PC-3 (cell line): ENCODE measurements at regions not wholly inside any gene's neighbourhood (a gene's known extent, or its start where the extent isn't known, plus 50 kb on each side); places are given as distances from the start of the nearest gene placed in this dataset.

ENCODE experiments used
- ATAC-seq: fragments of 200-7000 bp; cut with Tn5 transposase; 2 replicates; pipeline ENCODE4 v1.9.1; 2020; ENCODE audit warnings: mild to moderate bottlenecking, moderate library complexity
- BruUV-seq: library from RNA; stranded (reverse); fragments of 400-500 nt; replicated peaks from 2 replicates; lab custom pipeline; 2021; lab: Mats Ljungman, UMichigan
- CTCF ChIA-PET: fragments of 300-600 bp; sonication (Branson Sonifier 250); formaldehyde crosslinking; loops from one replicate; lab custom pipeline; 2022; ENCODE audit warnings: antibody characterized with exemption; lab: Charles Lee
- POLR2A ChIA-PET: fragments of 300-600 bp; sonication (Branson Sonifier 250); formaldehyde crosslinking; loops from one replicate; lab custom pipeline; 2022; ENCODE audit warnings: antibody characterized with exemption; ENCODE audit not compliant: unreplicated experiment; lab: Charles Lee
- DNase-seq: peaks from one replicate; pipeline ENCODE4 v3.0.0-alpha.2; 2015
- H2AFZ ChIP-seq: fragments of 300-600 bp; sonication (generic); 2 replicates; pipeline ENCODE4 v1.6.0; 2016; ENCODE audit warnings: antibody characterized with exemption, low read length
- H3F3A ChIP-seq: fragments of 300-600 bp; sonication (generic); one replicate; pipeline ENCODE4 v1.6.0; 2017; ENCODE audit warnings: antibody characterized with exemption, low read length, control low read depth, mild to moderate bottlenecking; ENCODE audit not compliant: unreplicated experiment
- H3K27ac ChIP-seq: fragments of 300-600 bp; sonication (generic); 2 replicates; pipeline ENCODE4 v1.5.1; 2016; ENCODE audit warnings: mild to moderate bottlenecking, low read length
- H3K27me3 ChIP-seq: fragments of 300-600 bp; sonication (generic); 2 replicates; pipeline ENCODE4 v1.6.1; 2016; ENCODE audit warnings: low read length, mixed read lengths
- H3K36me3 ChIP-seq: fragments of 300-600 bp; sonication (generic); 2 replicates; pipeline ENCODE4 v1.6.1; 2016; ENCODE audit warnings: low read depth, mixed run types, low read length, mixed read lengths
- H3K4me1 ChIP-seq: fragments of 300-600 bp; sonication (generic); 2 replicates; pipeline ENCODE4 v1.5.1; 2016; ENCODE audit warnings: low read length; ENCODE audit not compliant: insufficient read depth
- H3K4me2 ChIP-seq: fragments of 300-600 bp; sonication (generic); 2 replicates; pipeline ENCODE4 v1.6.0; 2016; ENCODE audit warnings: low read length
- H3K4me3 ChIP-seq: fragments of 300-600 bp; sonication (generic); 2 replicates; pipeline ENCODE4 v1.5.1; 2016; ENCODE audit warnings: mild to moderate bottlenecking, low read length, mixed read lengths
- H3K79me2 ChIP-seq: fragments of 300-600 bp; sonication (generic); 2 replicates; pipeline ENCODE4 v1.6.1; 2017; ENCODE audit warnings: low read length, mixed read lengths
- H3K9ac ChIP-seq: fragments of 300-600 bp; sonication (generic); 2 replicates; pipeline ENCODE4 v1.6.0; 2016; ENCODE audit warnings: mild to moderate bottlenecking, low read length
- H3K9me2 ChIP-seq: fragments of 300-600 bp; sonication (generic); replicated peaks from 2 replicates; pipeline ENCODE4 v1.6.1; 2016; ENCODE audit warnings: mixed run types, low read length, mixed read lengths
- H3K9me3 ChIP-seq: fragments of 300-600 bp; sonication (generic); 2 replicates; pipeline ENCODE4 v1.6.1; 2016; ENCODE audit warnings: low read length, mixed read lengths
- H4K20me1 ChIP-seq: fragments of 300-600 bp; sonication (generic); 2 replicates; pipeline ENCODE4 v1.6.1; 2016; ENCODE audit warnings: low read length, mixed read lengths
- EZH2 ChIP-seq: fragments of 300-600 bp; sonication (generic); IDR thresholded peaks from one replicate; pipeline ENCODE4 v1.6.1; 2017; ENCODE audit warnings: antibody characterized with exemption, mild to moderate bottlenecking, low read length; ENCODE audit not compliant: unreplicated experiment
- EZH2phosphoT487 ChIP-seq: fragments of 300-600 bp; sonication (generic); IDR thresholded peaks from 2 replicates; pipeline ENCODE4 v1.6.1; 2018; ENCODE audit warnings: mild to moderate bottlenecking, antibody characterized with exemption, low read length, borderline replicate concordance
- intact Hi-C: fragments of 100-400 bp; cut with micrococcal nuclease; formaldehyde crosslinking; loops from 2 replicates; pipeline ENCODE4 v1.9.0; 2023
- TF ChIP-seq, protein P1 (sequence below): fragments of 300-600 bp; sonication (generic); conservative IDR thresholded peaks from 2 replicates; pipeline ENCODE4 v1.5.1; 2017; ENCODE audit warnings: antibody characterized with exemption, low read depth, mild to moderate bottlenecking, low read length

DNA sequence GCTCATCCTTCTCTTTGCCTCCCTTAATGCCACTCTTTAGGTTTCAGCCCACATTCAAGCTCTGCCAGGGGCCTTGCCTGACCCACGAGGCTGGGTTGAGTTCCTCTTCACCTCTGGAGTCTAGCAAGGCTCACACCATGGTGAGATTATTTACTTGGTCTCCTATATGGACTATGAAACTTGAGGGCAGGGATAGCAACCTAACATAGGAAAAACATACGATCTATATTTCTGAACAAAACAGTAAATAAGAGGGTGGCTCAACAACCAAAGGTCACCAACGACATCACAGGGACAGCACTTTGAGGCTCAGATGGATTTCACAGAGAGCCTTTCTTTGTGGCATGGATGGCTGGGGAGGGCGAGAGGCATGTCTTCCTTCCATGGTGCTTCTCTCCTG, 197.0 kb downstream of the MAF start:
- Histone ChIP-seq H3K27ac (no peak overlapping the region), H3F3A (no peaks in the 10 kb centered on the region), H3K4me3 (no peak overlapping the region), H3K36me3 (no peaks in the 10 kb centered on the region), H3K79me2 (no peaks in the 10 kb centered on the region), H3K9me3 (no peaks in the 10 kb centered on the region), H3K4me1 (no peaks in the 10 kb centered on the region), H3K27me3 (no peaks in the 10 kb centered on the region), H2AFZ (no peak overlapping the region), H3K4me2 (no peak overlapping the region), H3K9me2 (no peaks in the 10 kb centered on the region), H3K9ac (no peak overlapping the region), H4K20me1 (no peaks in the 10 kb centered on the region)
- ATAC-seq (no peak), DNase-seq (no peak)
- ChIA-PET CTCF (no interaction called here), POLR2A (no interaction called here)
- intact Hi-C loops, result no loop called here
- TF ChIP-seq EZH2 (no peak), EZH2phosphoT487 (no peak)
- TF ChIP-seq, protein P1, sequence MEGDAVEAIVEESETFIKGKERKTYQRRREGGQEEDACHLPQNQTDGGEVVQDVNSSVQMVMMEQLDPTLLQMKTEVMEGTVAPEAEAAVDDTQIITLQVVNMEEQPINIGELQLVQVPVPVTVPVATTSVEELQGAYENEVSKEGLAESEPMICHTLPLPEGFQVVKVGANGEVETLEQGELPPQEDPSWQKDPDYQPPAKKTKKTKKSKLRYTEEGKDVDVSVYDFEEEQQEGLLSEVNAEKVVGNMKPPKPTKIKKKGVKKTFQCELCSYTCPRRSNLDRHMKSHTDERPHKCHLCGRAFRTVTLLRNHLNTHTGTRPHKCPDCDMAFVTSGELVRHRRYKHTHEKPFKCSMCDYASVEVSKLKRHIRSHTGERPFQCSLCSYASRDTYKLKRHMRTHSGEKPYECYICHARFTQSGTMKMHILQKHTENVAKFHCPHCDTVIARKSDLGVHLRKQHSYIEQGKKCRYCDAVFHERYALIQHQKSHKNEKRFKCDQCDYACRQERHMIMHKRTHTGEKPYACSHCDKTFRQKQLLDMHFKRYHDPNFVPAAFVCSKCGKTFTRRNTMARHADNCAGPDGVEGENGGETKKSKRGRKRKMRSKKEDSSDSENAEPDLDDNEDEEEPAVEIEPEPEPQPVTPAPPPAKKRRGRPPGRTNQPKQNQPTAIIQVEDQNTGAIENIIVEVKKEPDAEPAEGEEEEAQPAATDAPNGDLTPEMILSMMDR, result no peak
- no TSS peak for BruUV-seq

DNA sequence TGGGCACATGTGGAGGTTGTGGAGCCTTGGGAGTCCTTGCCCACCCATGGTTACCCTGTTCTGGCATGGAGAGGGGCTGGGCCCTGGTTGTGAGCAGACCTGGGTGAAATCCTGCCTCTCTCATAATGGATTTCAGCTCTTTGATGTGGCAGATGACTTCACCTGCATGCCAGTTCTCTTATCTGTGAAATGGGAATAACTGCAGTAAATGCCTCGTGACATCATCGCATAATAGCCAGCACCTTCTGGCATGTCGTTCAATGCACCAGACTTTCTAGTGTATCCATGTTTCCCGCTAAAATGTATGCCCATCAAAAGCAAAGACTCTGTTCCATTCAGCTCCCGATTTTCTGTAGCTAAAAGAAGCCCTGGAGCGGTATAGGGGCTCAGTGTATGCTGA, 197.6 kb downstream of the MAF start:
- Histone ChIP-seq H3K9me3 (no peaks in the 10 kb centered on the region), H3K79me2 (no peaks in the 10 kb centered on the region), H4K20me1 (no peaks in the 10 kb centered on the region), H3K9ac (no peak overlapping the region), H2AFZ (no peak overlapping the region), H3K27me3 (no peaks in the 10 kb centered on the region), H3K4me2 (no peak overlapping the region), H3K4me1 (no peaks in the 10 kb centered on the region), H3K9me2 (no peaks in the 10 kb centered on the region), H3F3A (no peaks in the 10 kb centered on the region), H3K27ac (no peak overlapping the region), H3K36me3 (no peaks in the 10 kb centered on the region), H3K4me3 (no peak overlapping the region)
- ChIA-PET CTCF (no interaction called here), POLR2A (no interaction called here)
- BruUV-seq, result no TSS peak
- DNase-seq (no peak), ATAC-seq (no peak)
- TF ChIP-seq, protein P1, result no peak
- TF ChIP-seq EZH2phosphoT487 (no peak), EZH2 (no peak)
- intact Hi-C loops, result no loop called here

DNA sequence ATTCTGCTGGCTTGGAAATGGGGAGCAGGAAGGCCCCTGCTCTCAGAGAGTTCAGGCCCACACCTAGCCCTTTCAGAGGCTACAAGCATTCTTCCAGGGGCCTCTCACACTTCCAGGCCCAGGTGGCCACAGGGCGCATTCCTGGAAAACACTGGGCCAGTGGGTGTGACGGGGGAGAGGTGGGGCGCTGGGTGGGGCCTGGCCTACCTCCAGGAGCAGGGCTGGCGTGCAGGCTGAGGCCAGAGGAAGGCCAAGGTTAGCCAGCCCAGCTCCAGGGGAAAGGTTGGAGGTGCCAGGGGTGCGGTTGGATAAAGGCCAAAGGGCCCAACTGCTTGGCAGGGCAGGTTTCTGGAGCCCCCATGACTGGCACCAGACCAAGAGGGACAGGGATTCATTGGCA, 198.2 kb downstream of the MAF start:
- Histone ChIP-seq H3F3A (no peaks in the 10 kb centered on the region), H3K27me3 (no peaks in the 10 kb centered on the region), H3K4me1 (no peaks in the 10 kb centered on the region), H3K4me3 (no peak overlapping the region), H2AFZ (no peak overlapping the region), H3K79me2 (no peaks in the 10 kb centered on the region), H3K36me3 (no peaks in the 10 kb centered on the region), H3K4me2 (no peak overlapping the region), H3K9me2 (no peaks in the 10 kb centered on the region), H3K9ac (no peak overlapping the region), H3K9me3 (no peaks in the 10 kb centered on the region), H3K27ac (no peak overlapping the region), H4K20me1 (no peaks in the 10 kb centered on the region)
- ChIA-PET POLR2A (no interaction called here), CTCF (no interaction called here)
- DNase-seq (no peak), ATAC-seq (no peak)
- intact Hi-C loops, result no loop called here
- BruUV-seq, result no TSS peak
- TF ChIP-seq, protein P1, result no peak
- TF ChIP-seq EZH2 (no peak), EZH2phosphoT487 (no peak)
